GM12864 (cell line): ENCODE measurements at regions not wholly inside any gene's neighbourhood (a gene's known extent, or its start where the extent isn't known, plus 50 kb on each side); places are given as distances from the start of the nearest gene placed in this dataset.

Source experiments
- DNase-seq: peaks from one replicate; pipeline ENCODE4 v3.0.0-alpha.2; 2011; ENCODE audit warnings: low read depth
- H3K4me3 ChIP-seq: 2 replicates; pipeline ENCODE4 v1.5.1; 2011; ENCODE audit warnings: mild to moderate bottlenecking, low read depth, low read length, control low read depth
- TF ChIP-seq, protein P1 (sequence below): IDR thresholded peaks from 2 replicates; pipeline ENCODE4 v1.5.1; 2011; ENCODE audit warnings: low read depth, mild to moderate bottlenecking, moderate library complexity, low read length, control low read depth, inconsistent platforms; ENCODE audit errors: missing control alignments

DNA sequence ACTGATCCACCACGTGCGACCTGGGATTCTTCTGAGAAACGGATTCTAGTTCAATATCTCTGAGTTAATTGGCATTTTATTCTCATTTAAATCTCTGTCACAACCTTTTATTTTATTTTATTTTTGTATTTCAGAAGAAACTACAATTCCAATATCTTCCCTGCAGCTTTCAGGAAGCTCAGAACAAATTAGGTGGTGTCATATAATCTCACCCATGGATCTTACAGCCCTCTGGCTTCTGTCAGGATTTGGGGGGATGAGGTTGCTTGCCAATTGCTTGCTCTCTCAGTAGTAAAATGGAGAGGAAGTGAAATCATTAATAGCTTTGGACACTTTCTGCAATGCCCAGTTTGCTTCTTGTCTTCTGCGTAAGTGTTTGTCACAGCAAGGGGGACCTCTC lies 205.4 kb downstream of the TLE3 start:
- TF ChIP-seq, protein P1, sequence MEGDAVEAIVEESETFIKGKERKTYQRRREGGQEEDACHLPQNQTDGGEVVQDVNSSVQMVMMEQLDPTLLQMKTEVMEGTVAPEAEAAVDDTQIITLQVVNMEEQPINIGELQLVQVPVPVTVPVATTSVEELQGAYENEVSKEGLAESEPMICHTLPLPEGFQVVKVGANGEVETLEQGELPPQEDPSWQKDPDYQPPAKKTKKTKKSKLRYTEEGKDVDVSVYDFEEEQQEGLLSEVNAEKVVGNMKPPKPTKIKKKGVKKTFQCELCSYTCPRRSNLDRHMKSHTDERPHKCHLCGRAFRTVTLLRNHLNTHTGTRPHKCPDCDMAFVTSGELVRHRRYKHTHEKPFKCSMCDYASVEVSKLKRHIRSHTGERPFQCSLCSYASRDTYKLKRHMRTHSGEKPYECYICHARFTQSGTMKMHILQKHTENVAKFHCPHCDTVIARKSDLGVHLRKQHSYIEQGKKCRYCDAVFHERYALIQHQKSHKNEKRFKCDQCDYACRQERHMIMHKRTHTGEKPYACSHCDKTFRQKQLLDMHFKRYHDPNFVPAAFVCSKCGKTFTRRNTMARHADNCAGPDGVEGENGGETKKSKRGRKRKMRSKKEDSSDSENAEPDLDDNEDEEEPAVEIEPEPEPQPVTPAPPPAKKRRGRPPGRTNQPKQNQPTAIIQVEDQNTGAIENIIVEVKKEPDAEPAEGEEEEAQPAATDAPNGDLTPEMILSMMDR: no peak
- no peak overlapping the region for H3K4me3 ChIP-seq
- DNase-seq: no peak

DNA sequence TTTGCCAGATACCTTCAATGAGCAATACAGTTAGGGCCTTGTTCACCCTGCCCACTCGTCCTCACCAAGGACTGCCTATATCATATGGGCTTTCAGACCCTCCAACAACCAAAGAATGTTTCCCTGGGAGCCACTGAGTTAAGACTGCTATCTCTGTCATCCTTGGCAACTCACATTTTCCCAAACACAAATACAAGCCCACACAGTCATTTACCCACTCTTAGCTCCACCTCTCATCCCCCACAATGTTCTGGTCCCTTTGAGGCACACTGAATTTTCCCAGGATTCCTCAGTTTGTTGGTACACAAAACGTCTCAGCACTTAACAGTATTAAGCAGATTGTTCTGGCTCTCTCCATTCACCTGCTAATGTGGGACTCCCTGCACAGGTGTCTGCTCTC lies 204.6 kb downstream of the TLE3 start:
- TF ChIP-seq, protein P1: no peak
- H3K4me3 ChIP-seq: no peak overlapping the region

DNA sequence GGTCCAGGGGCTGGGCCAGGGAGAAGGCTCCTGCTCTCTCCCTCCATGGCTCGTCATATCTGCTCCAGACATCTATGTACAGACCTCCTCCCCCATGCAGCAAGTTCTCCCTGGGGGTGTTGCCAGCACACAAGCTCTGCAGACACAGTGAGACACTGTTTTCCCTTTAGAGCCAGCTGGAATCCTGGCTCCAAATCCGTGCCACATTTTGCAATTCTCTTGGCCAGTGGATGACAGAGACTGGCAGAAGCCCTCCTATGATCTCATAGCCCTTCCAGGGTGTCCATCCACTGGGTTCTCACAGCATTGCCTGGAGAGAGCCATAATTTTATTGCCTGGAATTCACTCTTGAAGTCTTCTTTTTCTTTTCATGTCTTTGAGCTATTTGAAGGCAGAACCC lies 203.9 kb downstream of the TLE3 start:
- DNase-seq: no peak
- H3K4me3 ChIP-seq: no peak overlapping the region
- TF ChIP-seq, protein P1: no peak

More for the DNA sequence above, 204.6 kb downstream of the TLE3 start:
- no peak for DNase-seq

DNA sequence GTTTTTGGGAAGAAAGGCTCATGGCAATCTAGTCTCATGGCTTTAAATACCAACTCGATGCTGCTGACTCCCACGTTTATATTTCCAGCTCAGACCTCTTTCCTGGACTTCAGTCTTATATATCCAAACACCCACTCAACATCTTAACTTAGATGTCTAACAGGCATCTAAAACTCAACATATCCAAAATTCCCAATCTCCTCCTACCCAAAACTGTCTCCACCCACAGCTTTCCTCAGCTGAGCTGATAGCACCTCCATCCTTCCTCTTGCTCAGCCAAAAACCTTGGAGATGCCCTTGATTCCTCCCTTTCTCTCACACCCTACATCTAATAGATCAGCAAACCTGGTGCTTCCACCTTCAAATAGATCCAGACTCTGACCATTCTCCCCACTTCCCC lies 202.5 kb downstream of the TLE3 start:
- DNase-seq: no peak
- H3K4me3 ChIP-seq: no peak overlapping the region
- TF ChIP-seq, protein P1: no peak

DNA sequence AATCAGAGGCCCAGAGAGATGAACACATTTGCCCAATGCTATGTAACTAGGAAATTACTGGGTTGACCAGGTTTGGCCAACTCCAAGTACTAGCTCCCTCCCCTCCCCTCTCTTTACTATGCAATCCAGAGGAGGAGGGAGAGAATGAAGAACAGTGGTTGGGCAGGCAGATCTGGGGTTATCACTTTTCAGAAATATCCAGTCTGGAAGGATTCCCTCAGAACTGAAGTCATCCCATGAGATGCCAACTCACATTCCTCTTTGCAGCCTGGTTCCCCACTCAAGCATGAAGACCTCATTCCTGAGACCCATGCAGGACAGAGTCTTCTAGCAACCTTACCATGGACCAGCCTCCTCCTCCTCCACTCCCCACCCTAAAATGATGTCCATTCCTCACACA lies 201.1 kb downstream of the TLE3 start:
- TF ChIP-seq, protein P1: no peak
- no peak for DNase-seq
- no peak overlapping the region for H3K4me3 ChIP-seq

DNA sequence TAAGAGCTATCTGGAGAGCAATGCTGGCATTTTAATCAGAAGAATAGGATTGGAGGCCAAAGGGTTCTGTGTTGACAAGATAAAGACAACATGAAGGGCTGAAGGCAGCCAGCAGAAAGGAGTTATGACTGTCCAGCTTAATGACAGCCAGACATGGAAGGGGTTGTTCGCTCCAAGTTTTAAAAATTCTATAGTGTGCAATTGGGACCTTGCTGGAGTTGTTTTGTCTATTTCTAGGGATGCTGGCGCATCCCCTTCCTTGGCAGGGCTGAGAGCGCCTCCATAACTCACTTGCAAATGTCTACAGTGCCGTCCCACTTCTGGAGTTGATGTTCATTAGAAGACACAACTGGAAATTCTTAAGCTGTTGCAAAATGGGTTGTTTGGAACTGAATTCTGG lies 200.7 kb downstream of the TLE3 start:
- no peak for DNase-seq
- TF ChIP-seq, protein P1: no peak
- no peak overlapping the region for H3K4me3 ChIP-seq

DNA sequence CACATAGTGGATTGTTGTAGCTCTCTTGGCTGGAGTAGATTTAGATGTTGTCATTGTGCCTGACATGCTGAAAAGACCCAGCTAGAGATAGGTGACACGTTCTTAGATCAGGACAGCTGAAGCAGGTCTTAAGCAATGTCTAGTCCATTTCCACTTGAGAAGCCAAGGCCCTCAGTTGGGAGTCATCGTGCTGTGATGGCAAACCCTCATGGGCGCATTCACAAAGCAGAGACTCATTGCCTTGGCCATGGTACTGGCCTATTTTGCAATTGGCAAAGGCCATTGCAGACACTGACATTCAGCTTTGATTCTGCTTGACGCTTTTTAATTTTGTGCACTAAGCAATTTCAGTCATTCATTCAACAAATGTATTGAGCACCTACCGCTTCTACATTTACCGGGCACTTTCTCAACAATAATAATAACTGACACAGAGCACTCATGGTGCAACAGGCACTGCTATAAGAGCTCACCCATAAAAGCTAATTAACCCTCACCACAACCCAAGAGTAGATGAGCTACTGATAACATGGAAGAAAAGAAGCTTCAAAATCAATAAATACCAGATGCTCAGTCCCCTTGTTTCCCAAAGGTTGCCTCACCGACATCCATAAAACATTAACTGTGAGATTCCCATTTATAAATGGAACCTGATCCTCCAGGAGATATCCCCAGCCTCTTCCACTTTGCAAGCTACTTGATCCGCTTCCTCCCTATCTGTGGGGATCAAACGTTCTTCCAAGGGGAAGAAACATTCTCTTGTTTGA lies 200.1 kb downstream of the TLE3 start:
- no peak overlapping the region for H3K4me3 ChIP-seq
- TF ChIP-seq, protein P1: no peak
- no peak for DNase-seq
